Prostate gland (tissue), 2 donors: ENCODE measurements at regions not wholly inside any gene's neighbourhood (a gene's known extent, or its start where the extent isn't known, plus 50 kb on each side); places are given as distances from the start of the nearest gene placed in this dataset.
"Not testable (repeated sequence)": the region's sequence is repeated elsewhere in the genome, so short reads cannot be mapped to it uniquely, and the experiment has no call there.

ENCODE experiments used
- DNase-seq: peaks from one replicate; pipeline ENCODE4 v3.0.0-alpha.2; 2019; ENCODE audit warnings: low spot score
- H3K27ac ChIP-seq, 2 donors: fragments of 200-600 bp; sonication (generic); 2 replicates each; pipeline ENCODE4 v1.5.1; 2017 to 2019
- H3K27me3 ChIP-seq: fragments of 200-600 bp; sonication (generic); replicated peaks from 2 replicates; pipeline ENCODE4 v1.5.1; 2019; ENCODE audit not compliant: insufficient read depth
- H3K36me3 ChIP-seq, 2 donors: fragments of 200-600 bp; sonication (generic); 1 replicate in 1 of 2; 2 replicates in 1 of 2; pipeline versions ENCODE4 v1.5.1 to v1.8.1; 2017 to 2019
- H3K4me1 ChIP-seq: fragments of 200-600 bp; sonication (generic); replicated peaks from 2 replicates; pipeline ENCODE4 v1.5.1; 2019
- H3K4me3 ChIP-seq, 2 donors: fragments of 200-600 bp; sonication (generic); 2 replicates each; pipeline ENCODE4 v1.5.1; 2017 to 2019
- H3K9me3 ChIP-seq: fragments of 200-600 bp; sonication (generic); 2 replicates; pipeline ENCODE4 v1.5.1; 2017
- WGBS: methylation state at CpG from one replicate; pipeline ENCODE4 v1.1.5; 2018; 5-methylcytosine and 5-hydroxymethylcytosine counted together
- intact Hi-C: fragments of 100-400 bp; cut with DNase I; formaldehyde crosslinking; loops from one replicate; pipeline ENCODE4 v1.14.2; 2022

- H3K9me3 ChIP-seq, DNase-seq, intact Hi-C loops, H3K36me3 ChIP-seq, H3K4me1 ChIP-seq, H3K27ac ChIP-seq, H3K4me3 ChIP-seq, H3K27me3 ChIP-seq: not testable (repeated sequence)
- no CpG with 5 or more reads among the region's 8 CpGs for WGBS
Observed at GRCh38 chr21:6039224-6039623, 4482.2 kb upstream of the TPTE start.

- H3K4me1 ChIP-seq, H3K4me3 ChIP-seq, H3K27me3 ChIP-seq, H3K36me3 ChIP-seq, intact Hi-C loops, DNase-seq, H3K27ac ChIP-seq, H3K9me3 ChIP-seq: not testable (repeated sequence)
- no CpG with 5 or more reads among the region's 7 CpGs for WGBS
Observed at GRCh38 chr21:6040095-6040494, 4481.3 kb upstream of the TPTE start.

GRCh38 chr21:6043430-6044275 is 4477.7 kb upstream of the TPTE start:
- H3K36me3 ChIP-seq, DNase-seq, intact Hi-C loops, H3K9me3 ChIP-seq, H3K27ac ChIP-seq, H3K27me3 ChIP-seq, H3K4me1 ChIP-seq, H3K4me3 ChIP-seq: not testable (repeated sequence)
- 69% methylated on average over 3 of the region's 21 CpGs for WGBS

GRCh38 chr21:6044695-6045094 is 4476.7 kb upstream of the TPTE start:
- intact Hi-C loops, H3K27ac ChIP-seq, DNase-seq, H3K36me3 ChIP-seq, H3K4me1 ChIP-seq, H3K27me3 ChIP-seq, H3K9me3 ChIP-seq, H3K4me3 ChIP-seq: not testable (repeated sequence)
- no CpG with 5 or more reads among the region's 13 CpGs for WGBS

GRCh38 chr21:6049930-6050329 is 4471.5 kb upstream of the TPTE start:
- H3K36me3 ChIP-seq, H3K27ac ChIP-seq, H3K4me3 ChIP-seq, H3K9me3 ChIP-seq, DNase-seq, intact Hi-C loops, H3K4me1 ChIP-seq, H3K27me3 ChIP-seq: not testable (repeated sequence)
- WGBS: no CpG with 5 or more reads among the region's 17 CpGs

- H3K27ac ChIP-seq, H3K4me3 ChIP-seq, intact Hi-C loops, H3K27me3 ChIP-seq, H3K36me3 ChIP-seq, H3K9me3 ChIP-seq, DNase-seq, H3K4me1 ChIP-seq: not testable (repeated sequence)
- WGBS: no CpG with 5 or more reads among the region's 5 CpGs
Observed at GRCh38 chr21:6052109-6052508, 4469.3 kb upstream of the TPTE start.

GRCh38 chr21:6053145-6053544 is 4468.2 kb upstream of the TPTE start:
- H3K4me3 ChIP-seq, H3K4me1 ChIP-seq, DNase-seq, H3K9me3 ChIP-seq, intact Hi-C loops, H3K27ac ChIP-seq, H3K27me3 ChIP-seq, H3K36me3 ChIP-seq: not testable (repeated sequence)
- no CpG with 5 or more reads among the region's 25 CpGs for whole genome bisulfite sequencing

GRCh38 chr21:6058997-6059396 is 4462.4 kb upstream of the TPTE start:
- H3K4me3 ChIP-seq, DNase-seq, intact Hi-C loops, H3K9me3 ChIP-seq, H3K27me3 ChIP-seq, H3K27ac ChIP-seq, H3K4me1 ChIP-seq, H3K36me3 ChIP-seq: not testable (repeated sequence)
- WGBS: no CpG with 5 or more reads among the region's 9 CpGs

GRCh38 chr21:6060054-6060681 is 4461.2 kb upstream of the TPTE start:
- WGBS: no CpG with 5 or more reads among the region's 21 CpGs
- H3K27ac ChIP-seq, DNase-seq, H3K9me3 ChIP-seq, H3K4me1 ChIP-seq, H3K27me3 ChIP-seq, H3K36me3 ChIP-seq, intact Hi-C loops, H3K4me3 ChIP-seq: not testable (repeated sequence)

- H3K4me3 ChIP-seq, DNase-seq, H3K27me3 ChIP-seq, H3K9me3 ChIP-seq, intact Hi-C loops, H3K36me3 ChIP-seq, H3K27ac ChIP-seq, H3K4me1 ChIP-seq: not testable (repeated sequence)
- WGBS: no CpG with 5 or more reads among the region's 17 CpGs
Observed at GRCh38 chr21:6066320-6066985, 4454.9 kb upstream of the TPTE start.

- DNase-seq: not testable (repeated sequence)
Observed at GRCh38 chr21:6068098-6068831, 4453.1 kb upstream of the TPTE start.

GRCh38 chr21:6070213-6070612 is 4451.2 kb upstream of the TPTE start:
- DNase-seq, H3K27me3 ChIP-seq, H3K9me3 ChIP-seq, H3K27ac ChIP-seq, H3K4me1 ChIP-seq, H3K4me3 ChIP-seq, intact Hi-C loops, H3K36me3 ChIP-seq: not testable (repeated sequence)
- 94% methylated on average over 2 of the region's 2 CpGs for WGBS

More at GRCh38 chr21:6068098-6068831, 4453.1 kb upstream of the TPTE start:
- H3K27ac ChIP-seq, H3K36me3 ChIP-seq, H3K4me1 ChIP-seq, H3K4me3 ChIP-seq, H3K27me3 ChIP-seq, intact Hi-C loops, H3K9me3 ChIP-seq: not testable (repeated sequence)
- no CpG with 5 or more reads among the region's 31 CpGs for WGBS
